ENCODE measurements at regions not wholly inside any gene's neighbourhood (a gene's known extent, or its start where the extent isn't known, plus 50 kb on each side); places are given as distances from the start of the nearest gene placed in this dataset.

GRCh38 chr2:19457809-19458208 lies 99.4 kb upstream of the OSR1 start:
- no peaks in the 10 kb centered on the region for H3K4me1 ChIP-seq (ENCODE audit: low read depth, poor library complexity, severe bottlenecking)
- H3K79me2 ChIP-seq (ENCODE audit: insufficient read depth, low read depth): no peaks in the 10 kb centered on the region
- no peak overlapping the region for H2AFZ ChIP-seq (ENCODE audit: low read depth)
- no peak for TF ChIP-seq CTCF (conservative IDR thresholded peaks at IDR 0.05; ENCODE audit: low read depth, low read length)
- no peaks in the 10 kb centered on the region for H3K36me3 ChIP-seq (ENCODE audit: insufficient read depth)
- H3K27ac ChIP-seq: no peak overlapping the region
- H3K4me3 ChIP-seq (IDR thresholded peaks at IDR 0.05; ENCODE audit: insufficient read depth, low read depth, low read length): no peak overlapping the region
- no peaks in the 10 kb centered on the region for H4K20me1 ChIP-seq (ENCODE audit: insufficient read depth)
- H3K4me2 ChIP-seq: no peak overlapping the region
- H3K27me3 ChIP-seq (ENCODE audit: insufficient read depth, low read depth): no peaks in the 10 kb centered on the region
- no peak overlapping the region for H3K9ac ChIP-seq

- no peak overlapping the region for H2AFZ ChIP-seq (ENCODE audit: low read depth)
Observed at GRCh38 chr2:19456705-19457309, 98.4 kb upstream of the OSR1 start.

GRCh38 chr2:19454125-19454524 lies 95.7 kb upstream of the OSR1 start:
- TF ChIP-seq CTCF (conservative IDR thresholded peaks at IDR 0.05; ENCODE audit: low read depth, low read length): no peak
- Histone ChIP-seq H3K36me3 (ENCODE audit: insufficient read depth) (no peaks in the 10 kb centered on the region), H4K20me1 (ENCODE audit: insufficient read depth) (no peaks in the 10 kb centered on the region), H3K79me2 (ENCODE audit: insufficient read depth, low read depth) (no peaks in the 10 kb centered on the region), H3K9ac (no peak overlapping the region), H3K27me3 (ENCODE audit: insufficient read depth, low read depth) (no peaks in the 10 kb centered on the region), H3K4me1 (ENCODE audit: low read depth, poor library complexity, severe bottlenecking) (no peaks in the 10 kb centered on the region), H3K4me3 (IDR thresholded peaks at IDR 0.05; ENCODE audit: insufficient read depth, low read depth, low read length) (no peak overlapping the region), H3K27ac (no peak overlapping the region), H3K4me2 (no peak overlapping the region), H2AFZ (ENCODE audit: low read depth) (no peak overlapping the region)

More at GRCh38 chr2:19456705-19457309, 98.4 kb upstream of the OSR1 start:
- Histone ChIP-seq H3K79me2 (ENCODE audit: insufficient read depth, low read depth) (no peaks in the 10 kb centered on the region), H3K4me1 (ENCODE audit: low read depth, poor library complexity, severe bottlenecking) (no peaks in the 10 kb centered on the region), H4K20me1 (ENCODE audit: insufficient read depth) (no peaks in the 10 kb centered on the region), H3K4me2 (no peak overlapping the region), H3K27me3 (ENCODE audit: insufficient read depth, low read depth) (no peaks in the 10 kb centered on the region), H3K36me3 (ENCODE audit: insufficient read depth) (no peaks in the 10 kb centered on the region), H3K9ac (no peak overlapping the region), H3K27ac (no peak overlapping the region), H3K4me3 (IDR thresholded peaks at IDR 0.05; ENCODE audit: insufficient read depth, low read depth, low read length) (no peak overlapping the region)
- no peak for TF ChIP-seq CTCF (conservative IDR thresholded peaks at IDR 0.05; ENCODE audit: low read depth, low read length)

- Histone ChIP-seq H3K36me3 (ENCODE audit: insufficient read depth) (no peaks in the 10 kb centered on the region), H3K4me2 (no peak overlapping the region), H3K79me2 (ENCODE audit: insufficient read depth, low read depth) (no peaks in the 10 kb centered on the region), H3K27ac (no peak overlapping the region), H2AFZ (ENCODE audit: low read depth) (no peak overlapping the region), H3K9ac (no peak overlapping the region), H3K27me3 (ENCODE audit: insufficient read depth, low read depth) (no peaks in the 10 kb centered on the region), H3K4me1 (ENCODE audit: low read depth, poor library complexity, severe bottlenecking) (no peaks in the 10 kb centered on the region), H4K20me1 (ENCODE audit: insufficient read depth) (no peaks in the 10 kb centered on the region), H3K4me3 (IDR thresholded peaks at IDR 0.05; ENCODE audit: insufficient read depth, low read depth, low read length) (no peak overlapping the region)
- no peak for TF ChIP-seq CTCF (conservative IDR thresholded peaks at IDR 0.05; ENCODE audit: low read depth, low read length)
Observed at GRCh38 chr2:19442731-19443130, 84.3 kb upstream of the OSR1 start.

All from KMS-11 (cell line).